RPMI7951 (cell line): ENCODE measurements at regions not wholly inside any gene's neighbourhood (a gene's known extent, or its start where the extent isn't known, plus 50 kb on each side); places are given as distances from the start of the nearest gene placed in this dataset.
"Not testable (repeated sequence)": the region's sequence is repeated elsewhere in the genome, so short reads cannot be mapped to it uniquely, and the experiment has no call there.

Experiments used
- DNase-seq: peaks from one replicate; pipeline ENCODE4 v3.0.0-alpha.2; 2012; ENCODE audit warnings: low read depth

- DNase-seq = no peak
Measured at GRCh38 chr20:53645582-53645897, 51.9 kb upstream of the ZNF217 start.

GRCh38 chr20:53644108-53644507 is 50.5 kb upstream of the ZNF217 start:
- DNase-seq = not testable (repeated sequence)
